ENCODE measurements at regions not wholly inside any gene's neighbourhood (a gene's known extent, or its start where the extent isn't known, plus 50 kb on each side); places are given as distances from the start of the nearest gene placed in this dataset.

- intact Hi-C loops (cut with DNase I), result no loop called here
- Histone ChIP-seq H3K27ac (no peak overlapping the region), H3K27me3 (no peaks in the 10 kb centered on the region), H3K4me3 (no peak overlapping the region), H3K36me3 (replicated peaks in 1 of 2) (no peaks in the 10 kb centered on the region), H3K9me3 (replicated peaks in 1 of 3) (no peaks in the 10 kb centered on the region), H3K4me1 (replicated peaks in 1 of 2) (no peaks in the 10 kb centered on the region)
- no peak for TF ChIP-seq CTCF (IDR thresholded peaks at IDR 0.05)
- TF ChIP-seq POLR2A (IDR thresholded peaks at IDR 0.05), result no peak
- WGBS, 4 donors, result 47 to 57% (median 53%) methylated on average over 8 of the region's 8 CpGs
- peak in 1 of 7 donors; percentile 4 for DNase-seq
Measured at GRCh38 chr19:27654266-27654990, 1558.5 kb downstream of the UQCRFS1 start.

GRCh38 chr19:27652796-27653195 lies 1560.2 kb downstream of the UQCRFS1 start:
- H3K4me1 ChIP-seq (replicated peaks in 1 of 2), result no peaks in the 10 kb centered on the region
- TF ChIP-seq POLR2A (IDR thresholded peaks at IDR 0.05), result no peak
- no peak for TF ChIP-seq CTCF (IDR thresholded peaks at IDR 0.05)
- H3K9me3 ChIP-seq (replicated peaks in 1 of 3), result no peaks in the 10 kb centered on the region
- no peak overlapping the region for H3K4me3 ChIP-seq
- intact Hi-C loops (cut with DNase I), result no loop called here
- no peaks in the 10 kb centered on the region for H3K27me3 ChIP-seq
- DNase-seq, result no peak
- no peaks in the 10 kb centered on the region for H3K36me3 ChIP-seq (replicated peaks in 1 of 2)
- WGBS, 4 donors, result 51 to 90% (median 58%) methylated on average over 2 to 3 of the region's 3 CpGs
- no peak overlapping the region for H3K27ac ChIP-seq

- intact Hi-C loops (cut with DNase I), result no loop called here
- TF ChIP-seq CTCF (IDR thresholded peaks at IDR 0.05) (no peak), POLR2A (IDR thresholded peaks at IDR 0.05) (no peak)
- WGBS, 4 donors, result 77 to 81% (median 79%) methylated on average over 6 to 8 of the region's 8 CpGs
- Histone ChIP-seq H3K36me3 (replicated peaks in 1 of 2) (no peaks in the 10 kb centered on the region), H3K9me3 (replicated peaks in 1 of 3) (no peaks in the 10 kb centered on the region), H3K27ac (no peak overlapping the region), H3K4me1 (replicated peaks in 1 of 2) (no peaks in the 10 kb centered on the region), H3K4me3 (no peak overlapping the region), H3K27me3 (no peaks in the 10 kb centered on the region)
- peak in 1 of 7 donors; percentile 35 for DNase-seq
Measured at GRCh38 chr19:27652281-27652680, 1560.7 kb downstream of the UQCRFS1 start.

- H3K27me3 ChIP-seq, result no peaks in the 10 kb centered on the region
- no peak overlapping the region for H3K27ac ChIP-seq
- no peaks in the 10 kb centered on the region for H3K4me1 ChIP-seq (replicated peaks in 1 of 2)
- intact Hi-C loops (cut with DNase I), result no loop called here
- no peak overlapping the region for H3K4me3 ChIP-seq
- TF ChIP-seq POLR2A (IDR thresholded peaks at IDR 0.05), result no peak
- no peaks in the 10 kb centered on the region for H3K36me3 ChIP-seq (replicated peaks in 1 of 2)
- H3K9me3 ChIP-seq (replicated peaks in 1 of 3), result no peaks in the 10 kb centered on the region
- DNase-seq, result peak in 1 of 7 donors; percentile 15
- WGBS, 4 donors, result 63 to 80% (median 75%) methylated on average over 2 to 4 of the region's 4 CpGs
Measured at GRCh38 chr19:27647423-27647822, 1565.5 kb downstream of the UQCRFS1 start.

- intact Hi-C loops (cut with DNase I), result no loop called here
- TF ChIP-seq POLR2A (IDR thresholded peaks at IDR 0.05), result no peak
- TF ChIP-seq CTCF (IDR thresholded peaks at IDR 0.05), result no peak
- no peak for DNase-seq
- 88 to 100% (median 100%) methylated on average over 1 of the region's 1 CpG; no CpG with 5 or more reads in 1 of the 4 donors for WGBS, 4 donors
- no peaks in the 10 kb centered on the region for H3K4me1 ChIP-seq (replicated peaks in 1 of 2)
- H3K27ac ChIP-seq, result no peak overlapping the region
- H3K9me3 ChIP-seq (replicated peaks in 1 of 3), result peaks cover 0 to 6% (median 0%) of the 10 kb centered on the region in 3 donors
- no peaks in the 10 kb centered on the region for H3K27me3 ChIP-seq
- H3K36me3 ChIP-seq (replicated peaks in 1 of 2), result no peaks in the 10 kb centered on the region
- H3K4me3 ChIP-seq, result no peak overlapping the region
Measured at GRCh38 chr19:27635401-27635800, 1577.5 kb downstream of the UQCRFS1 start.
